Mesendoderm (in vitro differentiated cells): ENCODE measurements at regions not wholly inside any gene's neighbourhood (a gene's known extent, or its start where the extent isn't known, plus 50 kb on each side); places are given as distances from the start of the nearest gene placed in this dataset.
"Not testable (repeated sequence)": the region's sequence is repeated elsewhere in the genome, so short reads cannot be mapped to it uniquely, and the experiment has no call there.

ENCODE experiments used
- DNase-seq: peaks from one replicate; pipeline ENCODE4 v3.0.0; 2013
- H2AK5ac ChIP-seq: 2 replicates; pipeline ENCODE4 v1.6.1; 2013; ENCODE audit warnings: low read length, inconsistent platforms
- H2BK120ac ChIP-seq: 2 replicates; pipeline ENCODE4 v1.6.1; 2013; ENCODE audit warnings: low read depth, mild to moderate bottlenecking, low read length, moderate library complexity, mixed read lengths
- H2BK15ac ChIP-seq: replicated peaks from 2 replicates; pipeline ENCODE4 v1.6.1; 2013; ENCODE audit warnings: low read depth, mild to moderate bottlenecking, moderate library complexity
- H2BK5ac ChIP-seq: 2 replicates; pipeline ENCODE4 v1.6.1; 2013; ENCODE audit warnings: low read length, inconsistent platforms
- H3K18ac ChIP-seq: 2 replicates; pipeline ENCODE4 v1.6.1; 2013; ENCODE audit warnings: mild to moderate bottlenecking, low read length, mixed read lengths
- H3K23ac ChIP-seq: one replicate; pipeline ENCODE4 v1.6.1; 2013; ENCODE audit warnings: low read length
- H3K27ac ChIP-seq: 2 replicates; pipeline ENCODE4 v1.5.1; 2013; ENCODE audit warnings: low read depth, mild to moderate bottlenecking, inconsistent platforms, low read length, moderate library complexity
- H3K27me3 ChIP-seq: 2 replicates; pipeline ENCODE4 v1.6.1; 2013; ENCODE audit warnings: low read length, control low read depth, mild to moderate bottlenecking, inconsistent platforms; ENCODE audit not compliant: insufficient read depth, poor library complexity
- H3K36me3 ChIP-seq: 2 replicates; pipeline ENCODE4 v1.6.1; 2013; ENCODE audit warnings: low read length, inconsistent platforms; ENCODE audit not compliant: control insufficient read depth, insufficient read depth
- H3K4ac ChIP-seq: one replicate; pipeline ENCODE4 v1.6.1; 2013; ENCODE audit warnings: low read depth, mild to moderate bottlenecking, low read length, moderate library complexity
- H3K4me1 ChIP-seq: 2 replicates; pipeline ENCODE4 v1.6.1; 2013; ENCODE audit warnings: low read depth, low read length, inconsistent platforms; ENCODE audit not compliant: control insufficient read depth
- H3K4me2 ChIP-seq: 2 replicates; pipeline ENCODE4 v1.6.1; 2013; ENCODE audit warnings: low read length
- H3K4me3 ChIP-seq: 2 replicates; pipeline ENCODE4 v1.5.1; 2013; ENCODE audit warnings: mild to moderate bottlenecking, low read length
- H3K56ac ChIP-seq: one replicate; pipeline ENCODE4 v1.6.1; 2013; ENCODE audit warnings: low read length
- H3K79me1 ChIP-seq: 2 replicates; pipeline ENCODE4 v1.6.1; 2013; ENCODE audit warnings: low read length, inconsistent platforms
- H3K79me2 ChIP-seq: 2 replicates; pipeline ENCODE4 v1.6.1; 2013; ENCODE audit warnings: mild to moderate bottlenecking, low read length; ENCODE audit not compliant: control insufficient read depth, insufficient read depth
- H3K9ac ChIP-seq: 2 replicates; pipeline ENCODE4 v1.6.1; 2013; ENCODE audit warnings: low read length, inconsistent platforms
- H4K5ac ChIP-seq: one replicate; pipeline ENCODE4 v1.6.1; 2013; ENCODE audit warnings: low read length
- H4K8ac ChIP-seq: one replicate; pipeline ENCODE4 v1.6.1; 2013; ENCODE audit warnings: low read depth, mild to moderate bottlenecking, control low read depth, low read length, moderate library complexity
- WGBS: extraction: QIAGEN DNeasy Blood & Tissue Kit; methylation state at CpG from one replicate; pipeline ENCODE4 v1.1.7; 2013; ENCODE audit warnings: low lambda C conversion rate, missing lambda C conversion rate; ENCODE audit not compliant: insufficient coverage; ENCODE audit errors: extremely low coverage; 5-methylcytosine and 5-hydroxymethylcytosine counted together

DNA sequence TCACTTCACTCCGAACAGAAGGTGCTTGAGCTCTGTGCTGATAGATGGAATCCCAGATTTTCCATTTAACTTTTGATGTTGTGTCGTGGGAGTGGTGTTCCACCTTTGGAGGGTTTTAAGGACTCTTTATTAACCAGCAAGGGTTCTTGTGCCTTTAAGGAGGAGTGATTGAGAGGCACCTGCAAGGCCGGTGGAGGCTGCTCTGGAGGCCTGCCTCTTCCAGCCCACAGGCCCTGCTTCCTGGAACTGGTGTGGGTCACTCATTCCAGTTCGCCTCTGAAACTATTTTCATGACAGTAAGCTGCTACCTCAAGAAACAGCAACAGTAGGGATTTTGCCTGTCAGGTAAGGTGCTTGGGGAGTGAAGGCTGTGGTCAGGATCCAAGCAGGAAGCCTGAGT lies 58.8 kb upstream of the APCDD1L start:
- Histone ChIP-seq H3K4me1 (no peaks in the 10 kb centered on the region), H2BK15ac (no peak overlapping the region), H3K9ac (no peak overlapping the region), H3K23ac (no peak overlapping the region), H3K79me2 (no peaks in the 10 kb centered on the region), H3K36me3 (no peaks in the 10 kb centered on the region), H3K79me1 (no peaks in the 10 kb centered on the region), H3K56ac (no peak overlapping the region), H2BK120ac (no peak overlapping the region), H4K8ac (no peak overlapping the region), H3K4me2 (no peak overlapping the region), H3K27me3 (no peaks in the 10 kb centered on the region), H2BK5ac (no peak overlapping the region), H3K4me3 (no peak overlapping the region), H3K4ac (no peak overlapping the region), H3K27ac (no peak overlapping the region), H3K18ac (no peak overlapping the region), H2AK5ac (no peak overlapping the region), H4K5ac (no peak overlapping the region)
- no CpG with 5 or more reads among the region's 4 CpGs for WGBS
- no peak for DNase-seq

DNA sequence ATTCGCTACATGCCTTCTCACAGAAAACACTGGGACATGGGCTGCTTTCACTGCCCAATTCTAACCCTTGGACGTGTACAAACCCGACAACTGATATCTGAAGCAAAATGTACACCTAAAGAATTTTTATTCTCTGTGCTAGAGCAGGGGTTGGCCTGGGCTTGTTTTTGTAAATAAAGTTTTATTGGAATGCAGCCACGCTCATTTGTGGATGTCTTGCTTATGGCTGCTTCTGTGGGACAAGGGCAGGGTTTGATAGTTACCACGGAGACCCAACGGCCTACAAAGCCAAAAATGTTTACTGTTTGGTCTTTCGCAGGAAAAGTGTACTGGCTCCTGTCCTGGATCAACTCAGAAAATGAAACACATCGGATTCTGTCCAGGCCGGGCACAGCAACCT lies 58.1 kb upstream of the APCDD1L start:
- Histone ChIP-seq H3K4ac (no peak overlapping the region), H3K79me1 (no peaks in the 10 kb centered on the region), H2BK5ac (no peak overlapping the region), H3K56ac (no peak overlapping the region), H3K18ac (no peak overlapping the region), H3K9ac (no peak overlapping the region), H3K36me3 (no peaks in the 10 kb centered on the region), H3K79me2 (no peaks in the 10 kb centered on the region), H2BK120ac (no peak overlapping the region), H3K27me3 (no peaks in the 10 kb centered on the region), H4K8ac (no peak overlapping the region), H2AK5ac (no peak overlapping the region), H4K5ac (no peak overlapping the region), H3K27ac (no peak overlapping the region), H3K4me1 (no peaks in the 10 kb centered on the region), H2BK15ac (no peak overlapping the region), H3K4me2 (no peak overlapping the region), H3K4me3 (no peak overlapping the region), H3K23ac (no peak overlapping the region)
- no peak for DNase-seq
- no CpG with 5 or more reads among the region's 9 CpGs for WGBS

DNA sequence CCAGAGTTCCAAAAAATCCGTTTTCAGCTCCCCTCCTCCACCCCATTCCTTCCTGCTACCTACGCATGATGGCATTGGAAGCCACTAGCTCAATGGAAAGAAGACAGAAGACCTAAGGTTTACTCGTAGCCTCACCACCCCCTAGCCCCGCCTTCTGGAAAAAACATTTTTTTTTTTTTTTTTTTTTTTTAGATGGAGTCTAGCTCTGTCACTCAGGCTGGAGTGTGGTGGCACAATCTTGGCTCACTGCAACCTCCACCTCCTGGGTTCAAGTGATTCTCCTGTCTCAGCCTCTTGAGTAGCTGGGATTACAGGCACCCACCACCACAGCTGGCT lies 57.2 kb upstream of the APCDD1L start:
- H3K4me1 ChIP-seq, DNase-seq: not testable (repeated sequence)

GRCh38 chr20:58571693-58572427 lies 56.7 kb upstream of the APCDD1L start:
- Histone ChIP-seq H2BK120ac (no peak overlapping the region), H4K8ac (no peak overlapping the region), H2BK5ac (no peak overlapping the region), H2AK5ac (no peak overlapping the region), H3K79me1 (no peaks in the 10 kb centered on the region), H2BK15ac (no peak overlapping the region), H3K79me2 (no peaks in the 10 kb centered on the region), H3K4me3 (no peak overlapping the region), H3K4ac (no peak overlapping the region), H3K9ac (no peak overlapping the region), H3K18ac (no peak overlapping the region), H3K23ac (no peak overlapping the region), H3K27me3 (no peaks in the 10 kb centered on the region), H3K27ac (no peak overlapping the region), H3K36me3 (no peaks in the 10 kb centered on the region), H3K4me2 (no peak overlapping the region), H3K4me1 (no peaks in the 10 kb centered on the region), H3K56ac (no peak overlapping the region), H4K5ac (no peak overlapping the region)
- no peak for DNase-seq
- WGBS = no CpG with 5 or more reads among the region's 16 CpGs

More for the DNA sequence above, 57.2 kb upstream of the APCDD1L start:
- H4K5ac ChIP-seq, H3K4me2 ChIP-seq, H2BK15ac ChIP-seq, H3K4ac ChIP-seq, H3K36me3 ChIP-seq, H3K4me3 ChIP-seq, H4K8ac ChIP-seq, H3K27me3 ChIP-seq, H3K27ac ChIP-seq, H2AK5ac ChIP-seq, H3K79me1 ChIP-seq, H2BK120ac ChIP-seq, H3K18ac ChIP-seq, H3K23ac ChIP-seq, H3K79me2 ChIP-seq, H2BK5ac ChIP-seq, H3K9ac ChIP-seq, H3K56ac ChIP-seq: not testable (repeated sequence)
- no CpG with 5 or more reads among the region's 4 CpGs for WGBS

DNA sequence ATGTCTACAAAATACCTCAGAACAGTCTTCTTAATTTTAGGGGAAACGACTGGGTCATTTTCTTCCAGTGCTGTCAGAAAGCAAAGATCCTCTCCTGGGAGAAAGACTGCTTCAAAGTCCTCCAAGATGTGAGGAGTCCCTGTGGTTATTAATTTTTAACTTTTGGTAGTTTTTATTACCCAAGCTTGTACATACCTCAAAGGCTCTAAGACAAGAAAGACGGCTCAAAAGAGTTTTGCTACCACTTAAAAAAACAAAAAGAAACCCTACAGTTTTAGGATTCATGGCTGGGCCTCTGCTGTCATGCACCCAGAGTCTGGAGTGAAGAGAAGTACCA lies 56.1 kb upstream of the APCDD1L start:
- H4K8ac ChIP-seq = no peak overlapping the region
- H3K23ac ChIP-seq = no peak overlapping the region
- no CpG with 5 or more reads among the region's 2 CpGs for WGBS
- H3K36me3 ChIP-seq = no peaks in the 10 kb centered on the region
- H2BK120ac ChIP-seq = no peak overlapping the region
- H2BK15ac ChIP-seq = no peak overlapping the region
- H3K79me2 ChIP-seq = no peaks in the 10 kb centered on the region
- H3K56ac ChIP-seq = no peak overlapping the region
- no peak overlapping the region for H3K9ac ChIP-seq
- no peak for DNase-seq
- H3K79me1 ChIP-seq = no peaks in the 10 kb centered on the region
- H3K4me2 ChIP-seq = no peak overlapping the region
- H2BK5ac ChIP-seq = no peak overlapping the region
- no peak overlapping the region for H2AK5ac ChIP-seq
- H3K27ac ChIP-seq = no peak overlapping the region
- no peak overlapping the region for H3K4me3 ChIP-seq
- H4K5ac ChIP-seq = no peak overlapping the region
- H3K18ac ChIP-seq = no peak overlapping the region
- H3K4me1 ChIP-seq = no peaks in the 10 kb centered on the region
- no peak overlapping the region for H3K4ac ChIP-seq
- no peaks in the 10 kb centered on the region for H3K27me3 ChIP-seq

DNA sequence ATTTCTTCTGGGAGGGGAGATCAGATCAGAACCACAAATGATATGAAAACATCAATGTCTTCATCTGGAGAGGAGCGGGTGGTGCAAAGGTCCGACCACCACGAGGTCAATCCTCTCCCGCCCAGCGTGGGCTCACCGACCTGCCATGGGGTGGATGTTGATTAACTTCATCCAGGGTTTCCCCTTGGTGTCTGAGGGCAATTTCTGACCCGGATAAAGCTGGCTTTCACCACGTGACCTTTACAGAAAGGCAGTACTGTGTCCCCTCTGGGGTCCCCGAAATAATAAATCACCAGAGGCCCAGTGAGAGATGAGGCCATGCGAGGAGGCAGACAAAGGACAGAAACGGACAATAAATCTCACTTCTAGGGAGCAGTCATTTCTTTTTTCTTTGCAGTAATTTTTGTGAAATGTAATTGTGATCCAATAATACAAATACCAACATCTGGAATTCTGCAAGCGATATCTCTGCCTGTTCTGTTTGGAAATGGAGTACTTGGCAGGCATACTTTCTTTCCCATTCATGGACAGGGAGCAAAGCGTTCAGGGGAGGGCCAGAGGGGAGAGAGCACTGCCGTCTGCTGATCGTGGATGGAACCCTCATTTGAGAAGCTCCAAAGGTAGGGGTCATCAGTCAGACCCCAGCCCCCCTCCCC lies 55.1 kb upstream of the APCDD1L start:
- H2BK5ac ChIP-seq = no peak overlapping the region
- H3K4me2 ChIP-seq = no peak overlapping the region
- DNase-seq = no peak
- H3K27me3 ChIP-seq = no peaks in the 10 kb centered on the region
- H3K27ac ChIP-seq = no peak overlapping the region
- no peak overlapping the region for H4K5ac ChIP-seq
- no peaks in the 10 kb centered on the region for H3K79me2 ChIP-seq
- H2BK120ac ChIP-seq = no peak overlapping the region
- no peak overlapping the region for H3K9ac ChIP-seq
- H3K4me3 ChIP-seq = no peak overlapping the region
- H4K8ac ChIP-seq = no peak overlapping the region
- WGBS = no CpG with 5 or more reads among the region's 15 CpGs
- H2BK15ac ChIP-seq = no peak overlapping the region
- H3K4me1 ChIP-seq = no peaks in the 10 kb centered on the region
- H3K4ac ChIP-seq = no peak overlapping the region
- no peaks in the 10 kb centered on the region for H3K36me3 ChIP-seq
- no peak overlapping the region for H3K23ac ChIP-seq
- no peak overlapping the region for H3K56ac ChIP-seq
- H3K79me1 ChIP-seq = no peaks in the 10 kb centered on the region
- no peak overlapping the region for H2AK5ac ChIP-seq
- no peak overlapping the region for H3K18ac ChIP-seq
